SU-DHL-6 (cell line): ENCODE measurements at regions not wholly inside any gene's neighbourhood (a gene's known extent, or its start where the extent isn't known, plus 50 kb on each side); places are given as distances from the start of the nearest gene placed in this dataset.

Source experiments
- H2AFZ ChIP-seq: fragments of 200-600 bp; sonication (generic); 2 replicates; pipeline ENCODE4 v1.6.1; 2014; ENCODE audit warnings: low read depth, mild to moderate bottlenecking, moderate library complexity, mixed read lengths, antibody characterized with exemption, low read length; ENCODE audit not compliant: severe bottlenecking
- H3F3A ChIP-seq: fragments of 200-600 bp; shearing (Covaris generic); 2 replicates; pipeline ENCODE4 v1.6.0; 2016; ENCODE audit warnings: antibody characterized with exemption, mild to moderate bottlenecking; ENCODE audit not compliant: insufficient read depth
- H3K27ac ChIP-seq: fragments of 200-600 bp; sonication (generic); 2 replicates; pipeline ENCODE4 v1.5.1; 2016; ENCODE audit warnings: low read depth, mild to moderate bottlenecking, low read length, moderate library complexity, mixed read lengths
- H3K27me3 ChIP-seq: fragments of 200-600 bp; sonication (generic), shearing (Covaris generic); 2 replicates; pipeline ENCODE4 v1.6.0; 2014; ENCODE audit warnings: mild to moderate bottlenecking, low read length
- H3K36me3 ChIP-seq: fragments of 200-600 bp; sonication (generic); 2 replicates; pipeline ENCODE4 v1.6.1; 2014; ENCODE audit warnings: mild to moderate bottlenecking, low read length, mixed read lengths
- H3K4me2 ChIP-seq: fragments of 300-600, 200-600 bp; shearing (Covaris generic), sonication (generic); 2 replicates; pipeline ENCODE4 v1.6.0; 2014; ENCODE audit warnings: low read length, low read depth, mild to moderate bottlenecking; ENCODE audit not compliant: poor library complexity, severe bottlenecking
- H3K4me3 ChIP-seq: fragments of 200-600 bp; sonication (generic); 2 replicates; pipeline ENCODE4 v1.5.1; 2014; ENCODE audit warnings: antibody characterized with exemption, low read length, mild to moderate bottlenecking, mixed read lengths; ENCODE audit not compliant: insufficient read depth, poor library complexity, severe bottlenecking
- H3K79me2 ChIP-seq: fragments of 200-600 bp; sonication (generic); 2 replicates; pipeline ENCODE4 v1.6.1; 2014; ENCODE audit warnings: mild to moderate bottlenecking, low read length, moderate library complexity; ENCODE audit not compliant: insufficient read depth
- H3K9ac ChIP-seq: fragments of 200-600 bp; sonication (generic); 2 replicates; pipeline ENCODE4 v1.7.0; 2014; ENCODE audit warnings: mild to moderate bottlenecking, low read length
- H3K9me2 ChIP-seq: fragments of 200-600 bp; sonication (generic); replicated peaks from 2 replicates; pipeline ENCODE4 v1.6.1; 2014; ENCODE audit warnings: low read length; ENCODE audit not compliant: insufficient read depth
- H3K9me3 ChIP-seq: fragments of 200-600 bp; sonication (generic); 2 replicates; pipeline ENCODE4 v1.6.1; 2014; ENCODE audit warnings: low read length, mixed read lengths; ENCODE audit not compliant: insufficient read depth
- H4K20me1 ChIP-seq: fragments of 200-600 bp; sonication (generic); 2 replicates; pipeline ENCODE4 v1.6.1; 2014; ENCODE audit warnings: low read depth, mild to moderate bottlenecking, antibody characterized with exemption, low read length, moderate library complexity, mixed read lengths
- EZH2phosphoT487 ChIP-seq: fragments of 200-600 bp; sonication (generic), shearing (Covaris generic); conservative IDR thresholded peaks from 2 replicates; pipeline ENCODE4 v1.6.1; 2018; ENCODE audit warnings: mild to moderate bottlenecking, antibody characterized with exemption, low read length, moderate library complexity, mixed read lengths
- TF ChIP-seq, protein P1 (sequence below): fragments of 200-600 bp; sonication (generic); IDR thresholded peaks from one replicate; pipeline ENCODE4 v1.5.1; 2017; ENCODE audit warnings: antibody characterized with exemption, mild to moderate bottlenecking, low read length, moderate library complexity; ENCODE audit not compliant: insufficient read depth, poor library complexity, severe bottlenecking

DNA sequence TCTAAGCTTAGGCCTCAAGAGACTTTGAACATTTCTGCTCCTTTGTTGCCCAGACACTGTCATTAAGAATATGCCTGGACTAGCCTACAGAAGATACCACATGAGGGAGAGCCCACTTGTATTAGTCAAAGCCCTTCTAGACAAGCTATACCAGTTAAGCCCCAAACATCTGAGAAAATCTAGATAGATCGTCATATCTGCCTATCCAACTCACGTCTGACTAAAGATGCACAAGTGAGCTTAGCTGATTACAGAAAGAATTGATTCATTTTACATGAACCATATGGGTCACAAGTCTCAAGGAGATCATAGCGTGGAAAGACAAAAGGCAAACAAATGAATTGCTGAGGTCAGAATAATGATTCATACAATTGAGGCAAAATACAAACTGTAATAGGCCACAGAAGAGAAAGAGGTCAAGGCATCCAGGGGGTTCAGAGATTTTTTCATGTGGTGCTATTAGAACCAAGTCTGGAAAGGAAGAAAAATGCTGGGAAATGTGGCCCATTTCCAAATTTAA is 1155.5 kb upstream of the TENM4 start:
- TF ChIP-seq, protein P1, sequence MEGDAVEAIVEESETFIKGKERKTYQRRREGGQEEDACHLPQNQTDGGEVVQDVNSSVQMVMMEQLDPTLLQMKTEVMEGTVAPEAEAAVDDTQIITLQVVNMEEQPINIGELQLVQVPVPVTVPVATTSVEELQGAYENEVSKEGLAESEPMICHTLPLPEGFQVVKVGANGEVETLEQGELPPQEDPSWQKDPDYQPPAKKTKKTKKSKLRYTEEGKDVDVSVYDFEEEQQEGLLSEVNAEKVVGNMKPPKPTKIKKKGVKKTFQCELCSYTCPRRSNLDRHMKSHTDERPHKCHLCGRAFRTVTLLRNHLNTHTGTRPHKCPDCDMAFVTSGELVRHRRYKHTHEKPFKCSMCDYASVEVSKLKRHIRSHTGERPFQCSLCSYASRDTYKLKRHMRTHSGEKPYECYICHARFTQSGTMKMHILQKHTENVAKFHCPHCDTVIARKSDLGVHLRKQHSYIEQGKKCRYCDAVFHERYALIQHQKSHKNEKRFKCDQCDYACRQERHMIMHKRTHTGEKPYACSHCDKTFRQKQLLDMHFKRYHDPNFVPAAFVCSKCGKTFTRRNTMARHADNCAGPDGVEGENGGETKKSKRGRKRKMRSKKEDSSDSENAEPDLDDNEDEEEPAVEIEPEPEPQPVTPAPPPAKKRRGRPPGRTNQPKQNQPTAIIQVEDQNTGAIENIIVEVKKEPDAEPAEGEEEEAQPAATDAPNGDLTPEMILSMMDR: no peak
- no peak for TF ChIP-seq EZH2phosphoT487
- Histone ChIP-seq H3F3A (no peaks in the 10 kb centered on the region), H3K9me3 (no peaks in the 10 kb centered on the region), H4K20me1 (no peaks in the 10 kb centered on the region), H2AFZ (no peak overlapping the region), H3K4me2 (no peak overlapping the region), H3K9me2 (no peaks in the 10 kb centered on the region), H3K27me3 (no peaks in the 10 kb centered on the region), H3K27ac (no peak overlapping the region), H3K9ac (no peak overlapping the region), H3K4me3 (no peak overlapping the region), H3K36me3 (no peaks in the 10 kb centered on the region), H3K79me2 (no peaks in the 10 kb centered on the region)

DNA sequence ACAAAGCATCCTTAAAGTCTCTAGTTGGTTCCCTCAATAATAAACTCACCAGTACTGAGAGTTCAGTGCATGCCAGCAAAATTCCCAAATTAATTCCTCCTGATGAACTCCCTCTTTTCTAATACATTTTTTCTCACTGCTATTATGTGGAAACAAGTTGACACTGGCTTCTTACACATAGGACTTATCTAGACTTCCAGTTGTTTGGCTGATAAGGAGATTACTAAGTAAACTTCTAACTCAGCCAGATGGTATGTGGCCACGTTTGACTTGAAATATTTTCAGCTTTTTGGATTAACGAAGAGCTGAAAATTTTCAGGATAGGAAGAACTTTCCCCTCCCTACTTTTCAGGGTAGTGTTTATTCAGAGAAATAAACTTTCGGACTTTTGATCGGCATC is 1154.2 kb upstream of the TENM4 start:
- no peak overlapping the region for H3K4me3 ChIP-seq
- no peaks in the 10 kb centered on the region for H3K79me2 ChIP-seq
- TF ChIP-seq EZH2phosphoT487: no peak
- TF ChIP-seq, protein P1: no peak
- H3K9me3 ChIP-seq: no peaks in the 10 kb centered on the region
- H3K9ac ChIP-seq: no peak overlapping the region
- no peaks in the 10 kb centered on the region for H3K27me3 ChIP-seq
- H3K4me2 ChIP-seq: no peak overlapping the region
- H3F3A ChIP-seq: no peaks in the 10 kb centered on the region
- H3K36me3 ChIP-seq: no peaks in the 10 kb centered on the region
- no peak overlapping the region for H2AFZ ChIP-seq
- no peak overlapping the region for H3K27ac ChIP-seq
- H3K9me2 ChIP-seq: no peaks in the 10 kb centered on the region
- H4K20me1 ChIP-seq: no peaks in the 10 kb centered on the region

DNA sequence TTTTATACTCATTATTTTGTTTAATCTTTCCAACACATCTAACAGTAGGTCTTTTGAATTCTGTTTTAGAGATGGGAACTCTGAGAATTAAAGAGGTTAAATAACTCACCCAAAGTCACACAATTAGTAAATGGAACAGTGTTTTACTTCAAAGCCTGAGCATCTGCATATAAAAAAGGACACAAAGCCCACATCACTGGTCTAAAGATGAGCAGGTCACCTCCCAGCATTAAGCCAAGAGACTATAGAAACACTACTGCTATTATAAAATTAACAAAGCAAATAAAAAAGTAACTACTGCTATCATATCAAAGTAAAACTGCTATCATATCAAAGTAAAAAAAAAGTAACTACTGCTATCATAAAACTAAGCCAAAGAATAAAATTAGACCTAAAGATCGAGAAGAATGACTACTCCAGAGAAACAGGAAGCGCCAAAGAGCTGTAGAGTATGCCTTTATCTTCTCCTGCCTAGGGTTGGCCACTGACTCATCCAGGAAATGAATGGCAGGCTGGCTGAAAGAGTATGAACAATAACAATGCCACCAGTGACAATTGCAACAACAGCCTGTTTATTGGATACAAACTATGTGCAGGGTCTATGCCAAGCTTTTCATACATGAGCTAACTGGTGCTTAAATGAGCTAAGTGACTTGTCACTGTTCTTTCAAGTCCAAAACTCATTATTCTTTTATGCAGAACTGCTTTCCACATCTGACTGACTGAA is 1153.0 kb upstream of the TENM4 start:
- Histone ChIP-seq H3K79me2 (no peaks in the 10 kb centered on the region), H2AFZ (no peak overlapping the region), H3K27me3 (no peaks in the 10 kb centered on the region), H3K9me2 (no peaks in the 10 kb centered on the region), H3F3A (no peaks in the 10 kb centered on the region), H3K9ac (no peak overlapping the region), H3K27ac (no peak overlapping the region), H4K20me1 (no peaks in the 10 kb centered on the region), H3K36me3 (no peaks in the 10 kb centered on the region), H3K4me2 (no peak overlapping the region), H3K4me3 (no peak overlapping the region), H3K9me3 (no peaks in the 10 kb centered on the region)
- TF ChIP-seq, protein P1: no peak
- no peak for TF ChIP-seq EZH2phosphoT487
